ENCODE measurements at regions not wholly inside any gene's neighbourhood (a gene's known extent, or its start where the extent isn't known, plus 50 kb on each side); places are given as distances from the start of the nearest gene placed in this dataset.

GRCh38 chr5:32848120-32848519 lies 137.0 kb downstream of the NPR3 start:
- Histone ChIP-seq H3K4me2 (ENCODE audit: low read length) (no peak overlapping the region), H3F3A (ENCODE audit: low read length, unreplicated experiment) (no peaks in the 10 kb centered on the region), H3K79me2 (ENCODE audit: low read length) (no peaks in the 10 kb centered on the region), H3K4me3 (ENCODE audit: low read length) (no peak overlapping the region), H3K9me2 (replicated peaks; ENCODE audit: low read length) (no peaks in the 10 kb centered on the region), H3K9me3 (ENCODE audit: low read length) (no peaks in the 10 kb centered on the region), H3K27me3 (ENCODE audit: low read length) (no peaks in the 10 kb centered on the region), H3K36me3 (ENCODE audit: low read depth, low read length) (no peaks in the 10 kb centered on the region), H3K4me1 (ENCODE audit: insufficient read depth, low read length) (peaks cover 10% of the 10 kb centered on the region), H3K9ac (ENCODE audit: low read length) (no peak overlapping the region), H3K27ac (ENCODE audit: low read length) (no peak overlapping the region), H2AFZ (ENCODE audit: low read length) (no peak overlapping the region), H4K20me1 (ENCODE audit: low read length) (no peaks in the 10 kb centered on the region)
- ATAC-seq (no peak), DNase-seq (no peak)
- ChIA-PET POLR2A (ENCODE audit: unreplicated experiment) (no interaction called here), CTCF (no interaction called here)
- intact Hi-C loops (cut with micrococcal nuclease), result no loop called here
- TF ChIP-seq EZH2 (IDR thresholded peaks at IDR 0.05; ENCODE audit: low read length, unreplicated experiment) (no peak), CTCF (conservative IDR thresholded peaks at IDR 0.05; ENCODE audit: low read depth, low read length) (no peak), EZH2phosphoT487 (IDR thresholded peaks at IDR 0.05; ENCODE audit: borderline replicate concordance, low read length) (no peak)
- BruUV-seq (replicated peaks), result no TSS peak

- CTCF ChIA-PET, result no interaction called here
- H4K20me1 ChIP-seq (ENCODE audit: low read length), result no peaks in the 10 kb centered on the region
- no peak overlapping the region for H2AFZ ChIP-seq (ENCODE audit: low read length)
- H3K4me1 ChIP-seq (ENCODE audit: insufficient read depth, low read length), result peaks cover 5% of the 10 kb centered on the region; the same call in 1 of the 2 replicates
- POLR2A ChIA-PET (ENCODE audit: unreplicated experiment), result no interaction called here
- H3K9me3 ChIP-seq (ENCODE audit: low read length), result no peaks in the 10 kb centered on the region
- H3K36me3 ChIP-seq (ENCODE audit: low read depth, low read length), result no peaks in the 10 kb centered on the region
- no peaks in the 10 kb centered on the region for H3K9me2 ChIP-seq (replicated peaks; ENCODE audit: low read length)
- no peak overlapping the region for H3K9ac ChIP-seq (ENCODE audit: low read length)
- H3K4me3 ChIP-seq (ENCODE audit: low read length), result no peak overlapping the region
- no peaks in the 10 kb centered on the region for H3K27me3 ChIP-seq (ENCODE audit: low read length)
- DNase-seq (no peak), ATAC-seq (no peak)
- H3F3A ChIP-seq (ENCODE audit: low read length, unreplicated experiment), result no peaks in the 10 kb centered on the region
- intact Hi-C loops (cut with micrococcal nuclease), result no loop called here
- H3K79me2 ChIP-seq (ENCODE audit: low read length), result no peaks in the 10 kb centered on the region
- no peak overlapping the region for H3K4me2 ChIP-seq (ENCODE audit: low read length)
- no TSS peak for BruUV-seq (replicated peaks)
- no peak overlapping the region for H3K27ac ChIP-seq (ENCODE audit: low read length)
- TF ChIP-seq EZH2phosphoT487 (IDR thresholded peaks at IDR 0.05; ENCODE audit: borderline replicate concordance, low read length) (no peak), CTCF (conservative IDR thresholded peaks at IDR 0.05; ENCODE audit: low read depth, low read length) (no peak), EZH2 (IDR thresholded peaks at IDR 0.05; ENCODE audit: low read length, unreplicated experiment) (no peak)
These were observed 137.6 kb downstream of the NPR3 start for GRCh38 chr5:32848681-32849080.

- no peaks in the 10 kb centered on the region for H4K20me1 ChIP-seq (ENCODE audit: low read length)
- no peak overlapping the region for H2AFZ ChIP-seq (ENCODE audit: low read length)
- ATAC-seq, result no peak
- intact Hi-C loops (cut with micrococcal nuclease), result no loop called here
- ChIA-PET POLR2A (ENCODE audit: unreplicated experiment) (no interaction called here), CTCF (no interaction called here)
- H3K4me3 ChIP-seq (ENCODE audit: low read length), result no peak overlapping the region
- H3K79me2 ChIP-seq (ENCODE audit: low read length), result no peaks in the 10 kb centered on the region
- H3F3A ChIP-seq (ENCODE audit: low read length, unreplicated experiment), result no peaks in the 10 kb centered on the region
- H3K4me2 ChIP-seq (ENCODE audit: low read length), result no peak overlapping the region
- no peak for TF ChIP-seq EZH2 (IDR thresholded peaks at IDR 0.05; ENCODE audit: low read length, unreplicated experiment)
- no peak for TF ChIP-seq EZH2phosphoT487 (IDR thresholded peaks at IDR 0.05; ENCODE audit: borderline replicate concordance, low read length)
- TF ChIP-seq CTCF (conservative IDR thresholded peaks at IDR 0.05; ENCODE audit: low read depth, low read length), result no peak
- H3K9ac ChIP-seq (ENCODE audit: low read length), result no peak overlapping the region
- no peak for DNase-seq
- H3K9me3 ChIP-seq (ENCODE audit: low read length), result no peaks in the 10 kb centered on the region
- peaks cover 11% of the 10 kb centered on the region for H3K4me1 ChIP-seq (ENCODE audit: insufficient read depth, low read length)
- H3K9me2 ChIP-seq (replicated peaks; ENCODE audit: low read length), result no peaks in the 10 kb centered on the region
- no peak overlapping the region for H3K27ac ChIP-seq (ENCODE audit: low read length)
- H3K27me3 ChIP-seq (ENCODE audit: low read length), result no peaks in the 10 kb centered on the region
- H3K36me3 ChIP-seq (ENCODE audit: low read depth, low read length), result no peaks in the 10 kb centered on the region
- BruUV-seq (replicated peaks), result no TSS peak
These were observed 139.8 kb downstream of the NPR3 start for GRCh38 chr5:32850817-32851496.

Measured in PC-3 (cell line).